Astrocyte (in vitro differentiated cells and primary cell): ENCODE measurements at regions not wholly inside any gene's neighbourhood (a gene's known extent, or its start where the extent isn't known, plus 50 kb on each side); places are given as distances from the start of the nearest gene placed in this dataset.

ENCODE experiments used
- DNase-seq: peaks from one replicate; pipeline ENCODE4 v3.0.0-alpha.2; 2010; ENCODE audit warnings: low read depth
- FAIRE-seq: peaks from 2 replicates; lab custom pipeline; 2011; peaks lifted over from hg19 to GRCh38; lab: Jason Lieb, UNC
- H2AFZ ChIP-seq: 2 replicates; pipeline ENCODE4 v1.6.0; 2012; ENCODE audit warnings: low read depth, low read length, inconsistent platforms
- H3K27ac ChIP-seq: 2 replicates; pipeline ENCODE4 v1.5.1; 2011; ENCODE audit warnings: low read depth, low read length, inconsistent platforms
- H3K27me3 ChIP-seq: 2 replicates; pipeline ENCODE4 v1.6.0; 2011; ENCODE audit warnings: low read length, inconsistent platforms; ENCODE audit not compliant: insufficient read depth
- H3K36me3 ChIP-seq: 2 replicates; pipeline ENCODE4 v1.5.1; 2011; ENCODE audit warnings: low read length, inconsistent platforms; ENCODE audit not compliant: insufficient read depth
- H3K4me1 ChIP-seq: 2 replicates; pipeline ENCODE4 v1.5.1; 2011; ENCODE audit warnings: low read length, inconsistent platforms; ENCODE audit not compliant: insufficient read depth
- H3K4me2 ChIP-seq: 2 replicates; pipeline ENCODE4 v1.6.0; 2012; ENCODE audit warnings: low read length, inconsistent platforms
- H3K4me3 ChIP-seq: 2 replicates; pipeline ENCODE4 v1.5.1; 2011; ENCODE audit warnings: low read depth, mild to moderate bottlenecking, low read length, inconsistent platforms; ENCODE audit not compliant: insufficient read depth
- H3K79me2 ChIP-seq: 2 replicates; pipeline ENCODE4 v1.6.0; 2012; ENCODE audit warnings: mild to moderate bottlenecking, low read length, inconsistent platforms; ENCODE audit not compliant: insufficient read depth
- H3K9ac ChIP-seq: 2 replicates; pipeline ENCODE4 v1.6.0; 2012; ENCODE audit warnings: mild to moderate bottlenecking, low read length, inconsistent platforms
- H3K9me3 ChIP-seq: 2 replicates; pipeline ENCODE4 v1.5.1; 2012; ENCODE audit warnings: low read depth, mild to moderate bottlenecking, low read length, inconsistent platforms; ENCODE audit not compliant: insufficient read depth
- H4K20me1 ChIP-seq: 2 replicates; pipeline ENCODE4 v1.6.0; 2012; ENCODE audit warnings: low read length, inconsistent platforms; ENCODE audit not compliant: insufficient read depth
- H3K27ac Mint-ChIP-seq: one replicate; pipeline ENCODE4 v1.8.0; 2021; ENCODE audit warnings: mild to moderate bottlenecking, mixed read lengths; ENCODE audit not compliant: unreplicated experiment
- H3K27me3 Mint-ChIP-seq: one replicate; pipeline ENCODE4 v1.8.0; 2021; ENCODE audit warnings: low read depth, mixed read lengths; ENCODE audit not compliant: unreplicated experiment
- H3K36me3 Mint-ChIP-seq: one replicate; pipeline ENCODE4 v1.8.0; 2021; ENCODE audit warnings: low read depth, mixed read lengths; ENCODE audit not compliant: unreplicated experiment
- H3K4me1 Mint-ChIP-seq: one replicate; pipeline ENCODE4 v1.8.0; 2021; ENCODE audit warnings: low read depth, mixed read lengths; ENCODE audit not compliant: unreplicated experiment
- H3K4me3 Mint-ChIP-seq: one replicate; pipeline ENCODE4 v1.8.0; 2021; ENCODE audit warnings: mild to moderate bottlenecking, moderate library complexity, mixed read lengths; ENCODE audit not compliant: unreplicated experiment
- H3K9me3 Mint-ChIP-seq: one replicate; pipeline ENCODE4 v1.8.0; 2021; ENCODE audit warnings: mild to moderate bottlenecking, mixed read lengths; ENCODE audit not compliant: unreplicated experiment
- CTCF ChIP-seq: IDR thresholded peaks from 2 replicates; pipeline ENCODE4 v1.5.1; 2011; ENCODE audit warnings: low read depth, mild to moderate bottlenecking, inconsistent platforms, low read length, moderate library complexity; ENCODE audit not compliant: insufficient read depth
- EZH2 ChIP-seq: IDR thresholded peaks from 2 replicates; pipeline ENCODE4 v1.6.1; 2012; ENCODE audit warnings: mild to moderate bottlenecking, low read length, inconsistent platforms; ENCODE audit not compliant: insufficient read depth

- FAIRE-seq (peak; percentile 37), DNase-seq (peak; percentile 92)
- H3K36me3 Mint-ChIP-seq = no peaks in the 10 kb centered on the region
- Histone ChIP-seq H3K36me3 (no peaks in the 10 kb centered on the region), H3K9me3 (no peaks in the 10 kb centered on the region), H3K27ac (peak overlapping the region; percentile 41), H3K9ac (no peak overlapping the region), H3K4me1 (peaks cover 26% of the 10 kb centered on the region), H3K4me2 (peak overlapping the region; percentile 26), H4K20me1 (no peaks in the 10 kb centered on the region), H3K79me2 (no peaks in the 10 kb centered on the region), H2AFZ (no peak overlapping the region), H3K27me3 (no peaks in the 10 kb centered on the region), H3K4me3 (no peak overlapping the region)
- TF ChIP-seq EZH2 = no peak
- TF ChIP-seq CTCF = no peak
- no peak overlapping the region for H3K4me3 Mint-ChIP-seq
- peak overlapping the region; percentile 16 for H3K27ac Mint-ChIP-seq
- H3K4me1 Mint-ChIP-seq = peaks cover 38% of the 10 kb centered on the region
- no peaks in the 10 kb centered on the region for H3K9me3 Mint-ChIP-seq
- no peaks in the 10 kb centered on the region for H3K27me3 Mint-ChIP-seq
Observed at GRCh38 chr3:187994221-187995042, 159.5 kb upstream of the LPP start.

DNA sequence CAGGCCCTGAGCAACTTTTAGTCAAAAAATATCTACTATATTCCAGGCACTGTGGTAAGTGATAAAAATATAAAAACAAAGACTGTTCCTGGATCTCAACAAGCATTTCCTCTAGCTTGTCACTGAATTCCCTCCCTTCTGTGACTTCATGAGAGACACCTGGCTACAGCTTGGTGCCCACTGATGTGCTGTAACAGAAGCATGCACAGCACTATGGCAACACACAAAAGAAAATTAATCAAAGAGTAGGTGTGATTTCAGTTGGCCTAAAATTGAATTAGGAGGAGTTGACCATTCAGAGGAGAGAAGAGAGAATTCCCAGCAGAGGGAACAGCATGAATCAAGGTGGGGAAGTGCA lies 158.9 kb upstream of the LPP start:
- no peak overlapping the region for H3K4me3 Mint-ChIP-seq
- H3K27me3 Mint-ChIP-seq = no peaks in the 10 kb centered on the region
- no peaks in the 10 kb centered on the region for H3K36me3 Mint-ChIP-seq
- H3K4me1 Mint-ChIP-seq = peaks cover 33% of the 10 kb centered on the region
- DNase-seq (no peak), FAIRE-seq (no peak)
- Histone ChIP-seq H3K4me2 (peak overlapping the region; percentile 26), H3K4me3 (no peak overlapping the region), H4K20me1 (no peaks in the 10 kb centered on the region), H2AFZ (no peak overlapping the region), H3K4me1 (peaks cover 22% of the 10 kb centered on the region), H3K36me3 (no peaks in the 10 kb centered on the region), H3K79me2 (no peaks in the 10 kb centered on the region), H3K27me3 (no peaks in the 10 kb centered on the region), H3K27ac (no peak overlapping the region), H3K9me3 (no peaks in the 10 kb centered on the region), H3K9ac (no peak overlapping the region)
- H3K9me3 Mint-ChIP-seq = no peaks in the 10 kb centered on the region
- no peak for TF ChIP-seq CTCF
- TF ChIP-seq EZH2 = no peak
- no peak overlapping the region for H3K27ac Mint-ChIP-seq

DNA sequence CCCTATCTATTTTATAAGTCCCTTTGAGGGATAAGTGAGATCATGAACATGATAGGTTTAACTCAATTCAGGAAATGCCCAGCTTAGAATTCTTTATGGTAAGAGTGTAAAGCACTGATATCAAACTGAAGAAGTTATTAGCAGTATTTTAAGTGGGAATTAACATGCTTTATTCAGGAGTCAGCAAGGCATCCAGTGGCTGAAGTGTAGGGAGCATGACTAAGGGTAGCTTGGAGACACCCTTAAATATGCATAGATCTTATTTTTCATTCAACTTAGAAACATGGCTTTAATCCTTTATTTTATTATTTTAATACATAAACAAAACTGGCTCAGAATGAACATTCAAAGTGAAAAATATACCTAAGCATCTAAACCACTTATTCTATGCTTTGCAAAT lies 158.3 kb upstream of the LPP start:
- H3K9ac ChIP-seq = no peak overlapping the region
- Mint-ChIP-seq H3K9me3 (no peaks in the 10 kb centered on the region), H3K36me3 (no peaks in the 10 kb centered on the region), H3K4me3 (no peak overlapping the region), H3K27me3 (no peaks in the 10 kb centered on the region), H3K4me1 (peaks cover 32% of the 10 kb centered on the region), H3K27ac (no peak overlapping the region)
- H3K9me3 ChIP-seq = no peaks in the 10 kb centered on the region
- TF ChIP-seq EZH2 (no peak), CTCF (no peak)
- H3K27ac ChIP-seq = no peak overlapping the region
- H3K36me3 ChIP-seq = no peaks in the 10 kb centered on the region
- H3K79me2 ChIP-seq = no peaks in the 10 kb centered on the region
- no peaks in the 10 kb centered on the region for H4K20me1 ChIP-seq
- no peaks in the 10 kb centered on the region for H3K27me3 ChIP-seq
- peaks cover 20% of the 10 kb centered on the region for H3K4me1 ChIP-seq
- no peak overlapping the region for H3K4me3 ChIP-seq
- FAIRE-seq (no peak), DNase-seq (no peak)
- H2AFZ ChIP-seq = no peak overlapping the region
- H3K4me2 ChIP-seq = no peak overlapping the region
